NCI-H2227 treated with DMSO at 0.1 percent for 48 hours (cell line): ENCODE measurements at regions not wholly inside any gene's neighbourhood (a gene's known extent, or its start where the extent isn't known, plus 50 kb on each side); places are given as distances from the start of the nearest gene placed in this dataset.

ENCODE experiments used
- DNase-seq: peaks from one replicate; lab custom pipeline; 2025; lab: John Stamatoyannopoulos, UW

DNA sequence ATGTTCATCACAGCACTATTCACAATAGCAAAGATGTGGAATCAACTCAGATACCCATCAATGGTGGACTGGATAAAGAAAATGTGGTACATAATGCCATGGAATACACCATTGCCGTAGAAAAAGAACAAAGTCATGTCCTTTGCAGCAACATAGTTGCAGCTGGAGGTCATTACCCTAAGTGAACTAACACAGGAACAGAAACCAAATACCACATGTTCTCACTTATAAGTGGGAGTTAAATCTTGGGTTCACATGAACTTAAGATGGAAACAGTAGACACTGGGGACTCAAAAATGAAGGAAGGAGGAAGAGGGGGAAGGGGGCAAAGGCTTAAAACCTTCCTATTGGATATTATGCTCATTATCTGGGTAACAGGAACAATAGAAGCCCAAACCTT lies 228.1 kb upstream of the RAB6C start:
- DNase-seq = no peak

DNA sequence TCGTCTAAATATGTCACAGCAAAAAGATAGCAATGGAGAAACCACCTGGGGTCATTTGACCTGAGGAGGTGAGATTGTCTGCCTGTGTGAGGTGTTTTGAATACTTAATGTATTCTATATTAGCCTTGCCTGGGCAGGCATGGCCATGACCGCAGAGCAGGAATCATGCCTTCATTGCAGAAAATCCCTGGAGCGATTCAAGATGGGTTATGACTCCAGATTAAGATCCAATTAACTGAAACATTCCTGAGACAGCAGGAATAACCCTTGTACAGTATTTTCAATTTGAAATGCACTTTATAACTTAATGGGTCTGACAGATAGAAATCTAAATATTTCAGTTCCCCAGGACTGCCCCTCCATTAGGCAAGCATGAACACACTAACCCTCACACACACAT lies 227.3 kb upstream of the RAB6C start:
- no peak for DNase-seq

GRCh38 chr2:129752686-129753085 lies 226.8 kb upstream of the RAB6C start:
- DNase-seq = no peak

DNA sequence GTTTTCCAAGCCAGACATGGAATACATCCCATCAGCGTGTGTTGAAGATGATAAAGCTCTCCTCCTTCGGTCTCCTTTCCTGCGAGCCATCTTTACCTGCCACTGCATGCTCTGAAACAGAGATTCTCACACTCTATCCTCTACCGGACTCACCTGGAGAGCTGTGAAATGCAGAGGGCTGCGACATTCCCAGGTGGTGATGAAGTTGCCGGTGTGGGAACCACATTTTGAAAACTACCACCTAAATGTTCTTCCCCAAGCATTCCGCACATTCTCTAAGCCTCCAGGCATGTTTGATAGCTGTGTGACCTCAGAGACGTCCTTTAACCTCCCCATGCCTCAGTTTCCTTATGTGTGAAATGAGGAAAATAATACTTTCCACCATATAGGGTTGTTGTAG lies 226.2 kb upstream of the RAB6C start:
- DNase-seq = no peak

DNA sequence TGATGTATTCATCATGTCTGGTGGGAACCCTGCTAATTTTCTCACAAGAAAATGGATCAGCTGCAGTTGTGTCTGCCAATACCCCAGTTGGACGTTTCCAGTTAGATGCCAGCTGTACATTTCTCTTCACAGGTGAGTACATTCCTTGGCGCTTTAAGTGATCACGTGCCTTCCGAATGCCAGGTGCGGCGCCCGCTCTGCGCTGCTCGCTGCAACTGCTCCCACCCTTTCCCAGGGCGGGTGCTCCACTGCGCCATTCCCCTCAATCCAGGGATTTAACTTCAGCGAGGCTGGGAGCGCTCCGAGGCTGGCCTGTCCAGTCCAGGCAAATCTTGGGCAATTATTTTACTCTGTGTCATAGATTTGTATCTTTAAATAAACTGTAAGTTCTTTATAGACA lies 225.0 kb upstream of the RAB6C start:
- no peak for DNase-seq

DNA sequence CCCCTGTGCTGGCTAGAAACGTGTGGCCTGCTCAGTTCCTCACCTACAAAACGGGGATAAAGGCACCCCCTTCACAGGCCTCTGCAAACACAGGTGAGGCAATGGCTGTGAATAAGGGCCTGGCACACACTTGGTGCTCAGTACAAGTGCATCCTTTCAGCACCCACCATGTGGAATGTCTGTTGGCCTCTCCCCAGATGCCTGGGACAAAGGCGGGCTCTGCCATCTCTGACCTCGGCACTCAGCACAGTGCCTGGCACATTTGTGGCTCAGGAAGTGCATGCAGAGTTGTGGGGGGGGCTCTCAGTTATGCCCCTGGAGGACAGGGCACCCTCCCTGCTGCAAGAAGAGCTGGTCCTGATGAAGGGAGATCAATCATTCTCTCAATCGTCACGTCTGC lies 224.6 kb upstream of the RAB6C start:
- DNase-seq = no peak

DNA sequence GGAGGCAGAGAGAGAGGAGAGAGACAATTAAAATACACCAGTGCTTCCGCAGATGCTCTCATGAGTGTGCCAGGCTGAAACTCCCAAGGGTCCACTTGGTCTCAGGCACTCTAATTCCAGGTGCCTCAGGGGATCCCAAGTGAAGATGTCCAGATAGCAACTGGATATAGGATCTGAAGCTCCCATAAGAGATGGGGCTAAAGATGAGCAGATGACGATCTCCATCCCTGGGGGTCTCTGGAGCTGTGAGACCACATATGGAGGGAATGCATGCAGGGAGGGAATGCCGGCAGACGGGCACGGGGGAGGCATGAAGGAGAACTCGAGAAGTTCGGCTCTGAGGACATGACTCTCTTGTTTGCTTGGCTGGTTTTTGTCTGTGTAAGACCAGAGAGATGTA lies 223.7 kb upstream of the RAB6C start:
- no peak for DNase-seq

DNA sequence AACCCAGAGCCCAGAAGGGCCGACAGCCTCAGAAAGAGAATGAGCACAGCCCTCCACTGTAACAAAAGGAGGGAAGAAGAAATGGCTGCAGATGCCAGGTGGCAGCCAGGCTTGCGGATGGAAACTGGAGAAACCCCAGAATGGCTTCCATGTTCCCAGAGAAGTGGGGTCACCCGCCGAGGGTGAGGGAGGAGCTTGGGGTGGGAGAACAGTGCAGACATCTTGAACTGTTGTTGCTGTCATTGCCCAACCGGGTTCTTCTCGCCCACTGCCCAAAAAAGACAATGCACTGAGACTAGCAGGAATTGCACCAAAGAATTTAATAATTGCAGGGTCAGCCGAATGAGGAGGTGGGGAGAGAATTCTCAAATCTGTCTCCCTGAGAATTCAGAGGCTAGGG lies 223.2 kb upstream of the RAB6C start:
- DNase-seq = no peak

DNA sequence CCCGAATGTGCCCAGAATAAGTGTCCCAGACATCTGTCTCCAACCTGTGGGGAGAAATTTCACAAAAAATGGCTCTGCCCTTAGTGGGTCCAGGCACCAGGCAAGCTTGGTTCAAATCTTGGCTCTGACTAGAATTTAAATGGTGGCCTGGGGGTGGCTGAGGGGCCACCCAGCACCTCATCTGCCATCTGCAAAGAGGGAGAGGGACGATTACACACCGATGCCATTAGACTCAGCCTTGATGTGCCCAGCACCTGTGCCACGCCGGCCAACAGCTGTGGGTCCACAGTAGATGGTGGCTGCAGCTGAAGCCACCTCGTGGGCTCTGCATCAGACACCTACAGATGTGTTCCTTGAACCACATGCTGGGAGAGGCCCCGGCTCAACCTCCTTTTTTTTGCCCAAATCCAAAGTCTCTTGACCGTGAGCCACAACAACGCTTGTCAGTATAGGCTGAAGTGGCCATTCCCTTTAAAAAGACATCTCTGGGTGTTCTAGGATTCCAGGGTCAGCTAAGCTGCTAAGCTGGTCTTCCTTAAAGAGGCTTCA lies 222.0 kb upstream of the RAB6C start:
- DNase-seq = no peak

- DNase-seq = no peak
Measured at GRCh38 chr2:129757915-129758783, 221.3 kb upstream of the RAB6C start.

- DNase-seq = no peak
Measured at GRCh38 chr2:129758784-129759471, 220.5 kb upstream of the RAB6C start.

GRCh38 chr2:129759472-129760010 lies 219.9 kb upstream of the RAB6C start:
- DNase-seq = no peak

DNA sequence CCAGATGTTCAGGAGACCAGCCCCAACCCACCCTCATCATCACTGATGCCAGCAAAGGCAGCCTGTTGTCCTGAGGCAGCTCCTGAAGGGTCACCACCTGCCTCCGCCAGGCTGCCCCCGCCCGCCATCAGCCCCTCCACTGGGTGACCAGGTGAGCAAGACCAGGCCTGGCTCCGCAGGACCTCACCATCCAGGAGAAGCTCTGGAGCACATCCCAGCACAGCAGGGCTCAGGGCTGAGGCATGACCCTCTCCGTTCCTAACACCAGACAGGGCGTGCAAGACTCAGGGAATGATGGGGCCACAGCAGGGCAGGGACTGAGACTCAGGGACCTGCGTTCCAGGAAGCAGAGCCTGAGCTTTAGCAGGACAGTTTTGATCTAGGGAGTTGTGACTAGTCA lies 218.8 kb upstream of the RAB6C start:
- DNase-seq = no peak

GRCh38 chr2:129761569-129762021 lies 217.9 kb upstream of the RAB6C start:
- DNase-seq = no peak

DNA sequence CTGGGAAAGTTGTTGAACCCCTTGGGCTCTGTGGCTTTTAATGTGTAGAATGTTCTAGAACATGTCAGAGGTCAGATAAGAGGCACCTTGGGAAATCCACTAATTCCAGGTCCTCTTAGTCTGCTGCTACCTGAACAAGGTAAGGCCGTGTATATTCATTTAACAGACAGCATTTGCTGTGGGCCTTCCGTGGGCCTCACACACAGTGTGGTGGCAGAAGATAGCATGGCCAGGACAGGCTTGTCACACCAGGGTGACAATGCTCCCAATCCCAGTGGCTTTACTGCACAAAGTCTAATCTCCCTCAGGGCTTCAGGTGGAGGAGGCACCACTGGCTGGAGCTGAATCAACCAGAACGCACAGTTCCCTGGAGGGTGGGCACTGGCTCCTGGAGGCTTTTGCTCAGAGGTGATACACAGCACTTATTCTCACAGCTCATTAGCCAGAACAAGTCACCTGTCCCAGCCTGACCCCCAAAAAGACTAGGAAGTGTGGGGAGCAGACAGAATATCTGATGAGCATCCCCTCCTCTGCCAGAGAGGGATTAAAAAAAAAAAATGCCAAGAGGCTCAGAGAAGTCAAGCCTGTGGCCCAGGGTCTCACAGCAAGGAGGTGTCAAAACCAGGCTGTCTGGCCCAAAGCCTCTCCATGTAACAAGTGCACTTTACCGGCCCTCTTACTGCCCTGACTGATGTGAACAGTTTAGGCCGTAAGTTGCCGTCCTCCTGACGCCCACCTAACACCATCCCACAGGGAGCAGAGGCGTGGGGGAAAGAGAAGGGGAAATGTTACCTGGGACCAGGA lies 216.9 kb upstream of the RAB6C start:
- no peak for DNase-seq

DNA sequence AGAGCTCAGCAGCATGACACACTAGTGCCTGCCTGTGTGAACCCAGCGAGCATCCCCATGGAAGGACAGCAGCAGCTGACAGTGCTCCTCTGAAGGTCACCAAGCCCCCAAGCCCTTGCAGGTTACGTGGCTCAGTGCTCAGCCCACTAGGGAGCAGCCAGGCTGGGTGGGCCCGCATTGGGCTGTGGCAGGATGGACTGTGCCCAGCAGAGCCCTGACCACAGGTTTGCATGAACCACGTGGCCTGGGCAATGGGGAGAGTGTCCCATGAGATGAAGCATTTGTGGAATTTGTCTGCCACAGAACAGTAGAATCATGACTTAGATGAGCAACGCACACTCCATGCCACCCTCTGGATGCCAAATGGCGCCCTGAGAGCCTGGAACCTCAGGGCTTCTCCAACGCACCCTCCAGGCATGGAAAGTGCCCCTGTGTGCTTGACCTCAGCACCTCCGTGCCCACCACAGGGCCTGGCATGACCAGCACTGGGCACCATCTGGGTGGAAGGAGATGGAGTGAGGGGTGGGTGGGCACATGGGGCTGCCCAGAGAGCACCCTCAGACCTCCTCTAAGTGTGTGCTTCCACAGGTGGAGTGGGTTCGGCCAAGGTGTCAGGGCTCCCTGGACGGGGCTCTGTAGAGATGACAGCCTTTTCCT lies 216.1 kb upstream of the RAB6C start:
- DNase-seq = no peak

DNA sequence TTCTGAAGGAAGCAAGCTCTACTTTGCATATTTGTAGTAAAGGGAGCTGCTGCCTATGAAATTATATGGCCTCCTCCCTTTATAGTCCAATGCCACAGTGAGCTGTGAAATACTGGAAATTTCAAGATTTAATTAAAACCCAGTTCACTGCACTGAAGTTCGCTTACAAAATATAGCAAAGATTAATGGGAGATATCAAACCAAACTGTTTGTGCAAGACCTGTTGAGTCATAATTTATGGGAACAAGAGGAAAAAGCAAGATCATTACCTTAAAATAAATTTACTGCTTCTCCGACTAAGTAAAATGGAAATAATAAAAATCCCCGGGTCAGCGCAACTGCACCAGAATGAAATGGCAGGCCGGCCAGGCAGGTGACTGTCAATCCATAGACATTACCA lies 215.5 kb upstream of the RAB6C start:
- no peak for DNase-seq

DNA sequence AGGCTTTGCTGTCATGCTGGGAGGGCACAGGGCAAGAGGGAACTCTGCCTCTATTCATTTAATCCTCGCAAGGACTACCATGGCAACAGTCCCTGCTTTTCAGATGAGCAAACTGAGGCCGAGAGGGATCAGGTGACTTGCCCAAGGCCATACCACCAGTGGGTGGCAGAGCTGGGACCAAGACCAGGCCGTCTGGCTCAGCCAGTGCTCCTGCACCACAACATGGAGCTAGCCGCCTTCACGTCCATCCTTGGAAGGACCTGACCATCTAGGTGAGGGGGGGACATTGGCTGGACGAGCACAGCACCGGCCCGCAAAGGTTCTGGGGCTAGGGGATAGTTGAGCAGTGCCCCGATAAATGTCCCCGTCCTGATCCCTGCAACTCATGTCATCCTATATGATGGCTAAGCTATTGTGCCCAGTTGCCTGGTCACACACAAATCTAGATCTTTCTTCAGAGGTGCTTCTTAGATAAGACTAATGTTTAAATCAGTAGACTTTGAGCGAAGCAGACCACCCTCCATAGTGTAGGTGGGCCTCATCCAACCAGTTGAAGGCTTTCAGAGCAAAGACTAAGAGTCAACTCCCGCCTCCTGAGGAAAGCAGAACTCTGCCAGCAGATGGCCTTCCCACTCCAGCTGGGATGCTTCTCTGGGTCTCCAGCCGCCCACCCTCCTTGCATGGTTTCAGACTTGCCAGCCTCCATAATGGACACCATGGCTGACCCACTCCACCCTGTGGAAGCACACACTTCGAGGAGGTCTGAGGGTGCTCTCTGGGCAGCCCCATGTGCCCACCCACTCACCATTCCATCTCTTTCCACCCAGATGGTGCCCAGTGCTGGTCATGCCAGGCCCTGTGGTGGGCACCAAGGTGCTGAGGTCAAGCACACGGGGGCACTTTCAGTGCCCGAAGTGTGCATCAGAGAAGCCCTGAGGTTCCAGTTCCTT lies 214.8 kb upstream of the RAB6C start:
- DNase-seq = no peak

DNA sequence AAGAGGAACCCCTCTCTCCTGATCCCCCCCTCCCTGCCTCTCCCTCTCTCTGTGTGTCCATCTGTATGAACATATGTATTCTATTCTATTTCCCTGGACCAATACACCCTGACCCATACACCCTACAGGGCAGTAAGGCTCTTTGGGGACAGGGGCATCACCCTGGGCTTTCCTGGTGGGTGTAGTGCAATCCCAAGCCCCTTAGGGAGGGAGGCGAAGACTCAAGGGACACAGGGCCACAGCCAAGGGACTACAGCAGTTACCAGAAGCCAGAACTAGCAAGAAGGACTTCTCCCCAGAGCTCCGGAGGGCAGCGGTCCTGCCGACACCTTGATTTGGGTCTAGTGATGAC lies 214.2 kb upstream of the RAB6C start:
- DNase-seq = no peak

- DNase-seq = no peak
Measured at GRCh38 chr2:129765678-129766351, 213.7 kb upstream of the RAB6C start.
